NCI-H446 treated with DMSO at 0.1 percent for 48 hours (cell line): ENCODE measurements at regions not wholly inside any gene's neighbourhood (a gene's known extent, or its start where the extent isn't known, plus 50 kb on each side); places are given as distances from the start of the nearest gene placed in this dataset.

Experiments
- DNase-seq: peaks from one replicate; lab custom pipeline; 2025; lab: John Stamatoyannopoulos, UW

DNA sequence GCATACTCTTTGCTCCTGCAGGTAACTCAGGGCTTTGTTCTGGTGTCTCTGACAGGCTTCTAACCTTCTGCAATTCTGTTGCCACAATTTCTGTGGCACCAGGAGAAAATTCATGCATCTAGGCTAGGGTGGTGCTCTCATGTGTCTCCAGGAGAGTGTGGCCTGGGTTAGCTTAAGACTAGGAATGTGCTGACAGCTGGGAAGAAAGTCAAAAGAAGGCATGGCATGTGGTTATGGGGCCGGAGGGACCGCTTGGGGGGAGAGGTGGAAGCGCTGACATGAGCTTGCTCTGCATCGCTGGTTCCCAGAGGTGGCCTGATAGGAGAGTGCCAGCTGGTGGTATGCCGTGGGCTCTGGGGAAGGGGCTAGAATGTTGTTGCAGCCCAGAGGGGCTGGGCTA, 173.3 kb upstream of the TNP1 start:
- no peak for DNase-seq

- no peak for DNase-seq
These were observed 171.6 kb upstream of the TNP1 start for GRCh38 chr2:217031445-217031844.

GRCh38 chr2:217030081-217030480, 170.2 kb upstream of the TNP1 start:
- DNase-seq = no peak

DNA sequence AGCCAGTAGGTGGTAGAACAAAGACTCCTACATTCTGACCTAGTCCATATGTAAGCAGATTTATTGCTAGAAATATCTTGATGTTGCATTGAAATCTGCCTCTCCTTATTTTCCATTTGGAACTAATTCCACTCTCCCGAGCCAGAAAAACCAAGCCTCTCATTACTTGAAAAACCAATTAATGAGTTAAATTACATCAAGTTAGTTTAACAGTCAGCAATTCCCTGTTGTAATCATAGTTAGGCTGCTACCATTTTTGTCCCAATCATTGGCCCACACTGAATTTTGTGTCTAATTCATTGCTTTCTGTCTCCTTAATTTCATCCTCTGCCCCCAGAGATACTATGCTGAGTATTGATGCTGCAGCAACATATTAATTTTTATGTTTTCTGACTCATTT, 168.3 kb upstream of the TNP1 start:
- no peak for DNase-seq

- no peak for DNase-seq
These were observed 167.6 kb upstream of the TNP1 start for GRCh38 chr2:217027414-217027813.

DNA sequence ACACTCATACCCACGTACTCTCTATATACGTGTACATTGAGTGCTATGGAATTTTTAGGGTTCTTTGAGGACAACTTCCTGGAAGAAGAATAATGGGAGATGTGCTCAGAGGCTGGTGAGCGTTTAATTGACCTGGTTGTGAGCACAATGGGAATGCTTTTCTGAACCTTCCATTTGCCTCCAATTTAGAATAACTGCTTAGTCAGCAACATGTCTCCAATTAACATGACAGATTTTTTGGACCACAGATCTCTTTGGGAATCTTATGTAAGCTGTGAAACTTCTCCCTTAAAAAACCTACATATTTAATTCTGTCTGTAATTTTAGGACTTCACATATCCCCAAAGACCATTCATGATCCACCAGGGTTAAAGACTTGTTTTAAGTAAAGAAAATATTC, 166.7 kb upstream of the TNP1 start:
- DNase-seq = no peak

- no peak for DNase-seq
These were observed 166.3 kb upstream of the TNP1 start for GRCh38 chr2:217026161-217026560.

- no peak for DNase-seq
These were observed 163.7 kb upstream of the TNP1 start for GRCh38 chr2:217023611-217024010.

DNA sequence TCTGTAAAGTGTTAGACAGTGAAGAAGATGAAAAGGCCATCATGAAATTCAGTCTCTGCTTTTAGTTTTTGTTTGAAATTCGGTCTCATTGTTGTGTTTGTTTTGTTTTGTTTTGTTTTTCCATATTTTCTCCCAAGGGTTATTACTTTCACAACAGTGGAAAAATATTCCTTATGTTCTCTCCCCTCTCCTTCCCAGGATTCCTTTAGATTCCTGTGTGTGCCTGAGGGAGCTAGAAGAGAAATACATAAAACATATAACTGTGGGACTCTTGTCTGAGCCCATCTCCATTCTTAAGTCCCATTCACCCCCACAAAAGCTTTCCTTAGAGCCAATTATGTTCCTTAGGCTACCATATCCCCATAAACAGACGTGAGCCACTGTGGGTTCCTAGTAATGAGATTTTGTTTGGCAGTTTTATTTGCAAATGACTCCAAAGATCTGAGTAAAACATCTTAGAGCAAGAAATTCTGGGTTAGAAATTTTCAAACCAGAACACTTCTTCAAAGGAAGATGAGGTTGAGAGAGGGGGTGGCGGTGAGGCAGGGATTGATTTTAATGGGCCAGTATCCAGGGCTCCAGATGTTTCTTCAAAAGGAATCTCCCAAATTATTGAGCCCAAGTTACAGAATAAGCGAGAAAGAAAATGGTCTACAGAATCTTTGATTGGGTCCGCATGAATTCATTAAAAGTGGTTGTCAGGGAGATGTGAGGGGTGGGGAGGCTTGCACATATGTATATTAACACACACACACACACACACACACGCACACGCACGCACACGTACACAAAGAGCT, 157.8 kb upstream of the TNP1 start:
- no peak for DNase-seq

GRCh38 chr2:217016796-217017419, 157.0 kb upstream of the TNP1 start:
- DNase-seq = no peak

- DNase-seq = no peak
These were observed 154.7 kb upstream of the TNP1 start for GRCh38 chr2:217014328-217015105.

GRCh38 chr2:217013926-217014325, 154.1 kb upstream of the TNP1 start:
- no peak for DNase-seq

DNA sequence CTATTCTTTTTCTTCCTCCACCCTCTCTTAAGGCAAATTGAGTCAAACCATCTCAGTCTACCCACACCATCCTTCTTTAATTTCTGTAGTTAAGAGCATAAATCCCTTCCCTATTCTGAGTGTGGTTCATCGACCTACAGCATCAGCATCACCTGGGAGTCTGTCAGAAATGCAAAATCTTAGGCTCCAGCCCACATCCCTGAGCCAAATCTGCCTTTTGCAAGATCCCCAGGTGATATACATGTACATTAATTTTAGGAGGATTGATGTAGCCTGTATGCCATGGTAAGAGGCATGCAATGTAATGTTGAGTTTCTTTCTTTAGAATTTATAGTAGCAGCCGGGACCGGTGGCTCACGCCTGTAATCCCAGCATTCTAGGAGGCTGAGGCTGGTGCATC, 151.7 kb upstream of the TNP1 start:
- no peak for DNase-seq

DNA sequence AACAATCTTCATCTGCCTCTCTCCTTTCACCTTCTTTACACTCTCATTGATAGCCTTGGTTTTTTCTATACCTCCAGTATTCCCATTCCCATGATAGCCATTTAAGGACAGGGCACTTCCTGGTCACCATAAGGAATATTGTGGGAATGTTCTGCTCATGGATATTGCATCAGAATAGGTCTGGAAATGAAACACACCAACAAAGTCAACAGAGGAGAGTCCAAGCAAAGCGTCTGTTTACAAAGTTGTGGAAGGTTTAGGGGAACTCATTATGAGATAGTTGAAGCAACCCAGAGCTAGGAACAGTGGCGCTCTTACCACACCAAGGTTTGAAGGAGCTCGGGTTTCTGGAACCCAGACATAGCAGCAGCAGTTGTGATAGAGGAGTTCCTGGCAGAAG, 150.3 kb upstream of the TNP1 start:
- no peak for DNase-seq

DNA sequence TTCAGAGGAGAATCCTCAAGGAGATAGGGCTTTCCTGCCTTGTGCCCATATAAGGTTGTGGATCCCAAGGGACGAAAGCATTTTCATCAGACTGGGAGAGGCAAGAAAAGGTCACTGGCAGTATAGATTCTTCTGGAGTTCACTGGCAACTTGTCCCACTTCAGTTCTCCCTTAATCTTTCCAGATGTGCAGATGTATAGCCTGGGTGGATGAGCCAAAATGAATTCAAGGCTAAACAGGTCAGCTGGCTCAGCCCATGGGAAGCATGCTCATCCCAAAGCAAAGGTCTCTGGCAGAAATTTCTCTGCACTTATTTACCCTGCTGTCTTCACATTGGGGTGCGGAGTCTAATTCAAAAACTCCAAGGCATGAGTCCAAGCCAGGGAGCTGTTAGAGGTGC, 148.9 kb upstream of the TNP1 start:
- no peak for DNase-seq

DNA sequence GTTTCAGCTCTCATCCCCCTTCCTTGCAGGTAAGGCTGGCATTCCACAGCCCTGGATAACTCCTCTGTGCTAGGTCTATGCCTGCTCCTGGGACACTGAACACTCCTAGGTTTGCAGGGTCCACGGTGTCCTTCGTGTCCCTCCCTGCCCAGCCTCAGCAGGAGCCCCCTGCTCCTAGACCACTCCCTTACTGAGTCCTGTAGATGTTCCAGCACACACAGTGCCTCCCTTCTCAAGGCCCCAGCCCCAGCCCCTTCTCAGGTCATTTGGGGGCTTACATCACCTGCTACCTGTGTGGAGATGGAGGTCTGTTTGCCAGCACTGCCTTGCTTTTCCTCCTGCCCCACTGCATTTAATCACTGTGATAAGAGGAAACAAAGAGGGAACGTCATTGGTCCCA, 146.4 kb upstream of the TNP1 start:
- no peak for DNase-seq

DNA sequence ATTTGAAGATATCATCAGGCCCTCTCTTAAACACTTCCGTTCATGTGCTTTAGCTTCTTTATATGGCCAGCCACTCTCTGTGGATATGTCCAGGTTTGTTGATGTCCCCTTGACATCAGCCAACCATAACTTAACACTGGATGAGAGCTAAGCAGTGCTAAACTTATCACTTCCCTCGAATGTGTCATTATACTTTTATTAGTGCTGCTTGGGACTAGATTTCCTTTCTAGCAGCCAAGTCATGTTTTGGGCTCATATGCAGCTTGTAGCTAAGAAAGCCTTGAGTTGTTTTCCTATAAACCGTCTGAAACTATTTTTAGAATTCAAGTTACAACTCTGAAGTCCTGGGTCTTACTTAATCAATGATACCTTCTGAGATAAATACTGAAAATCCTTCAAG, 144.8 kb upstream of the TNP1 start:
- DNase-seq = no peak

- no peak for DNase-seq
These were observed 141.9 kb upstream of the TNP1 start for GRCh38 chr2:217001740-217002139.

DNA sequence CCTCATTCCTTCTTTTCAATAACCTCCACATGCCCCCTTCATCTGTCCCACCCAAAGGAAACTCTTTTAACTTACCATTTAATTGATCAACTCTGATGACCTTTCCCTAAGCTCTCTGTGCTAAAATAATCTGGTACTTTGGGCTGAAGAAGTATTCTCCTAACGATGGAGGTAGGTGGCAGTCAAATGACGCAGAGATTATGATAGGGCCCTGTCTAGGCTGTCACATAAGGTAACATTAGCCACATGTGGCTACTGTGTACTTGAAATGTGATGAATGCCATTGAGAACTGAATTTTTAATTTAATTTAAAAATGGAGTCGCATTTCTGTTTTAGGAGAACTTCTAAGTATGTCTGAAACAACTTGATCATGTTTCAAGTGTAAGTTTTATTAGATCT, 140.5 kb upstream of the TNP1 start:
- no peak for DNase-seq

DNA sequence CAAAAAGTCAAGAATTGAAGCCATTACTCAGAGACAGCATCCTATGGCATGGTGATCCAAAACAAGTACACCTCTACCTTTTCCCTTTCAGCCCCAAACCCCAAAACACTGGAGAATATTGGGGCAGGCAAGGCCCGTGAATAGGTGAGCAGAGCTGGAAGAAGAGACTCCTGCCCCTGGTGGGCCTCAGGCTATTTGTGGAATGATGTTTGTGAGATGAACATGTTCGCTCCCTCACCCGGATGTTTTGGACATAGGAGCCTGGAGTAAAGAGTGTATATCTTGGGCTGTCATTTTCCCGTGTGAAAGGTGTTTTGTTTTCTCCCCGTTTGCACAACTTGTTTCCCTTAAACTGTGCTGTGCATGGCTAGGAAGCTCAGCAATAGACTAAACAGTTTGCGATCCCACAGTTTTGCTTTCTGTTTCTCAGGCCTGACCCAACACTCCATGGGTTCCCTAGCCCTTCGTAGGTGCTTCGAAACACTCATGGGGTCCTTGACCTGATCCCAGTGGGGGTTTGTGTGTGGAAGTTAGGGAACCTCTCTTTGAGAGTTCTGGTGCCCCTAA, 136.5 kb upstream of the TNP1 start:
- DNase-seq = no peak

DNA sequence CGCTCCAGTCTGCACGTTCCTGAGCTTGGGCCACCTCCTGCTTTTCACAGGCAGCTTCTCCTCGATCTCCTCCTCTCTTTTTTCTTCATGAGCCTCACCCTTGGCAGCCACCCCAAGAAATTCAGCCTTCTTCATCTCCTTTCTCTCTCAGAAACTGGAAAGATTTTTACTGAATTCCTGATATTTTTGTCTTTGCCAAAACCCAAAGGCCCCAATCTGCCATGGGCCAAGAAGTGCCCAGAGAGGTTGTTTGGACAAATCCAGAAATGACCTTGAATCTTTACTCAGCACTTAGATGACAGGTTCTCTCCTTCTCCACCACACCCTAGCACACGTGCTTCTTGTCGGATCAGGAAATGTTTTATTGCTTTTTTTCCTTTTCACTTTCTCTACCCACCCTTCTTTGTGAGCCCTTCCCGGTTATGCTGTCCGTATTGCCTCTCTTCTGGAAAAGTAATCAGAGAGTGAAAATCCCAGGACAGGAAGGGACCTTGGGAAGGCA, 134.5 kb upstream of the TNP1 start:
- DNase-seq = no peak

- DNase-seq = no peak
These were observed 132.3 kb upstream of the TNP1 start for GRCh38 chr2:216992056-216992675.
